ENCODE measurements at regions not wholly inside any gene's neighbourhood (a gene's known extent, or its start where the extent isn't known, plus 50 kb on each side); places are given as distances from the start of the nearest gene placed in this dataset.

DNA sequence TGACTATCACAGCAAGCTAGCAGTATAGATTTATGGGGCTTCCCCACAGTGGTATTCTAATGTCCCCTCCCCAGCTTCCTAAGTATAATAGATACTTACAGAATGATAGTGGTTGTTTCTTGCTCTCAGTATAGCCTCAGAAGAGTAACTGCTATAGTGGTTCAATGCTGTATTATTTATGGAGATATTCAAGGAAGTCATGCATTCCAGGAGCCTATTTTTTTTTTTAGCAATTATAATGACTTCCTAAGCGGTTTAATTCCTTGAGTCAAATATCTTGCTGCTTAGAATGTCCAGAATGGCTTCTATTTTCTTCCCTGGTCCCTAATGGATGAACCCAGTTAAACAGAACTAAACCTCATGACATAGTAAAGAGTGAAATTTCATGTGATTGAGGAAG lies 451.5 kb upstream of the SEMA3D start:
- TF ChIP-seq, protein P1, sequence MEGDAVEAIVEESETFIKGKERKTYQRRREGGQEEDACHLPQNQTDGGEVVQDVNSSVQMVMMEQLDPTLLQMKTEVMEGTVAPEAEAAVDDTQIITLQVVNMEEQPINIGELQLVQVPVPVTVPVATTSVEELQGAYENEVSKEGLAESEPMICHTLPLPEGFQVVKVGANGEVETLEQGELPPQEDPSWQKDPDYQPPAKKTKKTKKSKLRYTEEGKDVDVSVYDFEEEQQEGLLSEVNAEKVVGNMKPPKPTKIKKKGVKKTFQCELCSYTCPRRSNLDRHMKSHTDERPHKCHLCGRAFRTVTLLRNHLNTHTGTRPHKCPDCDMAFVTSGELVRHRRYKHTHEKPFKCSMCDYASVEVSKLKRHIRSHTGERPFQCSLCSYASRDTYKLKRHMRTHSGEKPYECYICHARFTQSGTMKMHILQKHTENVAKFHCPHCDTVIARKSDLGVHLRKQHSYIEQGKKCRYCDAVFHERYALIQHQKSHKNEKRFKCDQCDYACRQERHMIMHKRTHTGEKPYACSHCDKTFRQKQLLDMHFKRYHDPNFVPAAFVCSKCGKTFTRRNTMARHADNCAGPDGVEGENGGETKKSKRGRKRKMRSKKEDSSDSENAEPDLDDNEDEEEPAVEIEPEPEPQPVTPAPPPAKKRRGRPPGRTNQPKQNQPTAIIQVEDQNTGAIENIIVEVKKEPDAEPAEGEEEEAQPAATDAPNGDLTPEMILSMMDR (IDR thresholded peaks at IDR 0.05) = no peak
- no peak for TF ChIP-seq POLR2A (IDR thresholded peaks at IDR 0.05)

All from esophagus squamous epithelium (tissue), 4 donors.